Activated CD8-positive, alpha-beta memory T cell treated with anti-CD3 and anti-CD28 coated beads for 24 hours (primary cell): ENCODE measurements at regions not wholly inside any gene's neighbourhood (a gene's known extent, or its start where the extent isn't known, plus 50 kb on each side); places are given as distances from the start of the nearest gene placed in this dataset.
"Not testable (repeated sequence)": the region's sequence is repeated elsewhere in the genome, so short reads cannot be mapped to it uniquely, and the experiment has no call there.

ENCODE experiments used
- DNase-seq: peaks from one replicate; pipeline ENCODE4 v3.0.0-alpha.2; 2020

- DNase-seq: not testable (repeated sequence)
These were observed 823.6 kb upstream of the TPTE start for GRCh38 chr21:9697751-9698150.

GRCh38 chr21:9705016-9705415, 816.4 kb upstream of the TPTE start:
- DNase-seq: not testable (repeated sequence)

- not testable (repeated sequence) for DNase-seq
These were observed 815.9 kb upstream of the TPTE start for GRCh38 chr21:9705455-9705854.

- not testable (repeated sequence) for DNase-seq
These were observed 796.8 kb upstream of the TPTE start for GRCh38 chr21:9724542-9724941.

- DNase-seq: not testable (repeated sequence)
These were observed 794.2 kb upstream of the TPTE start for GRCh38 chr21:9727187-9727586.

- not testable (repeated sequence) for DNase-seq
These were observed 793.0 kb upstream of the TPTE start for GRCh38 chr21:9728219-9728992.

GRCh38 chr21:9730866-9731265, 790.5 kb upstream of the TPTE start:
- no peak for DNase-seq

GRCh38 chr21:9731317-9731716, 790.1 kb upstream of the TPTE start:
- DNase-seq: not testable (repeated sequence)

- not testable (repeated sequence) for DNase-seq
These were observed 788.8 kb upstream of the TPTE start for GRCh38 chr21:9732605-9733004.

- DNase-seq: not testable (repeated sequence)
These were observed 787.4 kb upstream of the TPTE start for GRCh38 chr21:9733761-9734558.

- no peak for DNase-seq
These were observed 785.9 kb upstream of the TPTE start for GRCh38 chr21:9735421-9735961.

GRCh38 chr21:9737301-9737700, 784.1 kb upstream of the TPTE start:
- not testable (repeated sequence) for DNase-seq

GRCh38 chr21:9737871-9738515, 783.4 kb upstream of the TPTE start:
- not testable (repeated sequence) for DNase-seq

GRCh38 chr21:9738527-9738926, 782.9 kb upstream of the TPTE start:
- DNase-seq: no peak

GRCh38 chr21:9739240-9739639, 782.1 kb upstream of the TPTE start:
- no peak for DNase-seq

- DNase-seq: not testable (repeated sequence)
These were observed 781.0 kb upstream of the TPTE start for GRCh38 chr21:9740177-9740941.

GRCh38 chr21:9740991-9741742, 780.2 kb upstream of the TPTE start:
- not testable (repeated sequence) for DNase-seq

- not testable (repeated sequence) for DNase-seq
These were observed 777.8 kb upstream of the TPTE start for GRCh38 chr21:9743566-9743965.

GRCh38 chr21:9744166-9744565, 777.2 kb upstream of the TPTE start:
- not testable (repeated sequence) for DNase-seq

GRCh38 chr21:9744593-9744992, 776.8 kb upstream of the TPTE start:
- not testable (repeated sequence) for DNase-seq

- not testable (repeated sequence) for DNase-seq
These were observed 775.8 kb upstream of the TPTE start for GRCh38 chr21:9745457-9746108.
